GM19455 (cell line): ENCODE measurements at regions not wholly inside any gene's neighbourhood (a gene's known extent, or its start where the extent isn't known, plus 50 kb on each side); places are given as distances from the start of the nearest gene placed in this dataset.
"Not testable (repeated sequence)": the region's sequence is repeated elsewhere in the genome, so short reads cannot be mapped to it uniquely, and the experiment has no call there.

Source experiments
- ATAC-seq: cut with Tn5 transposase; IDR thresholded peaks from one replicate; pipeline ENCODE4 v1.9.1; 2021; ENCODE audit not compliant: unreplicated experiment

GRCh38 chr14:100416921-100417860 lies 94.1 kb downstream of the SLC25A47 start:
- no peak for ATAC-seq

- ATAC-seq: no peak
Observed at GRCh38 chr14:100419856-100420255, 96.7 kb downstream of the SLC25A47 start.

GRCh38 chr14:100421756-100422470 lies 98.8 kb downstream of the SLC25A47 start:
- ATAC-seq: no peak

GRCh38 chr14:100422556-100423316 lies 99.6 kb downstream of the SLC25A47 start:
- ATAC-seq: no peak

- ATAC-seq: no peak
Observed at GRCh38 chr14:100423317-100424010, 100.3 kb downstream of the SLC25A47 start.

GRCh38 chr14:100424504-100425428 lies 101.6 kb downstream of the SLC25A47 start:
- ATAC-seq: no peak

- ATAC-seq: no peak
Observed at GRCh38 chr14:100425429-100425827, 102.3 kb downstream of the SLC25A47 start.

GRCh38 chr14:100426314-100426713 lies 103.2 kb downstream of the SLC25A47 start:
- ATAC-seq: no peak

- ATAC-seq: no peak
Observed at GRCh38 chr14:100427166-100427565, 104.0 kb downstream of the SLC25A47 start.

GRCh38 chr14:100428727-100429126 lies 105.6 kb downstream of the SLC25A47 start:
- ATAC-seq: no peak

- ATAC-seq: no peak
Observed at GRCh38 chr14:100429537-100429936, 106.4 kb downstream of the SLC25A47 start.

- no peak for ATAC-seq
Observed at GRCh38 chr14:100430571-100430970, 107.4 kb downstream of the SLC25A47 start.

GRCh38 chr14:100431461-100431860 lies 108.3 kb downstream of the SLC25A47 start:
- ATAC-seq: not testable (repeated sequence)

- no peak for ATAC-seq
Observed at GRCh38 chr14:100432652-100433427, 109.7 kb downstream of the SLC25A47 start.

GRCh38 chr14:100433428-100433814 lies 110.3 kb downstream of the SLC25A47 start:
- no peak for ATAC-seq

- ATAC-seq: no peak
Observed at GRCh38 chr14:100434033-100434601, 111.0 kb downstream of the SLC25A47 start.

- no peak for ATAC-seq
Observed at GRCh38 chr14:100434911-100435438, 111.8 kb downstream of the SLC25A47 start.

- ATAC-seq: no peak
Observed at GRCh38 chr14:100435459-100435858, 112.3 kb downstream of the SLC25A47 start.
